HG03280 (cell line): ENCODE measurements at regions not wholly inside any gene's neighbourhood (a gene's known extent, or its start where the extent isn't known, plus 50 kb on each side); places are given as distances from the start of the nearest gene placed in this dataset.
A peak's percentile ranks its signal among the peaks of the same experiment; 100 is the strongest.
"Not testable (repeated sequence)": the region's sequence is repeated elsewhere in the genome, so short reads cannot be mapped to it uniquely, and the experiment has no call there.

Source experiments
- ATAC-seq: cut with Tn5 transposase; IDR thresholded peaks from one replicate; pipeline ENCODE4 v1.9.1; 2021; ENCODE audit warnings: mild to moderate bottlenecking, moderate library complexity; ENCODE audit not compliant: unreplicated experiment

DNA sequence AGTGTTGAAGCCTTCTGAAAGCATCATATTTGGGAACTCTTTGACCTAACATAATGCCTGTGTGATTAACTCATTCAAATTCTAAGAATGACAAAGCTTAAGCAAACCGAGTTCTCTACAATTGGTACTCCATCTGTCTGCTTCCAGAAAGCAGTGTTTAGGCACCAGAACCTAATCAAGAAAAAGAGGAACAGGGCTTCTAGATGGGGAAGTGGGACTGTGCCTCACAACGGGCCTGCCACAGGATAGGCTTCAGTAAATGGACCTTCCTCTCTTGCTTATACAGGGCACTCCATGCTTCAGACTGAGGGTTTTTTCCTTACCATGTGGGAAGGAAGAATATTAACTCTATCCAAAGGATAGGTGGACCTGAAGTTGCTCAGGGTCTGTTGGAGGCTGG, 808.1 kb downstream of the XPNPEP1 start:
- no peak for ATAC-seq

DNA sequence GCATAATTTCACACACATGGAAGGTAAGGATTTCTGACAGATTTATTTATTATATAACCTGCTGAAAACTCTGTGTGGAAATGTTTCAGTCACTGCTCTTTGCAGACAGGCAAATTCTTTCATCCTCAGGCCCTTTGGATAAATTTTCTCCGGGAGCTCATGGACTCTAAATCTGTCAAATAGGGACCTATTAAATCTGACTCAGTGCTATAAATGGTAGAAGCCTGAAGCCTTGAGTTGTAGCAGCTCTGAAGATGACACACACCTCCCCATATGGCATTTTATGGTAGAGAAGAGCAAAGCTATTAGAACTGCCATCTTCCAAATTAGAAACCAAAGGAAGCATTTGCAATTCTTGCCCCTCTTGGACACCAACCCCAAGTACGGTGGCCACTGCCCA, 808.7 kb downstream of the XPNPEP1 start:
- no peak for ATAC-seq

DNA sequence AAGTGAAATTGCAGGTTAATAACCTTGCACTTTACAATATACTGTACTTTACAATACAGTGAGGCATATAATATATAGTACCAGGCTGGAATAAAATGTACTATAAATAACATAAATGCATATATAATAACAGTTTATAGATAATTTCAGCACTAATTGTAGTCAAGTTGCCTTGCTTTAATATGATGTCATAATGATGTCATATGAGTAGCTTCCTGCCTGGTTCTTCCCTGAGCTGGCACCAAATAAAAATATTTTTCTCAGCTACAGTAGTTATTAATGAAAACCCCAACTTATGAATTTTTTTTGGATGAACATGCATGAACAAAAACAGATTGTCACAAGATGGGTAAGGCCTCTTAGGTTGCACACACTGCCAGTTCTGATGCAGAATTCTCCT, 816.7 kb downstream of the XPNPEP1 start:
- ATAC-seq: no peak

DNA sequence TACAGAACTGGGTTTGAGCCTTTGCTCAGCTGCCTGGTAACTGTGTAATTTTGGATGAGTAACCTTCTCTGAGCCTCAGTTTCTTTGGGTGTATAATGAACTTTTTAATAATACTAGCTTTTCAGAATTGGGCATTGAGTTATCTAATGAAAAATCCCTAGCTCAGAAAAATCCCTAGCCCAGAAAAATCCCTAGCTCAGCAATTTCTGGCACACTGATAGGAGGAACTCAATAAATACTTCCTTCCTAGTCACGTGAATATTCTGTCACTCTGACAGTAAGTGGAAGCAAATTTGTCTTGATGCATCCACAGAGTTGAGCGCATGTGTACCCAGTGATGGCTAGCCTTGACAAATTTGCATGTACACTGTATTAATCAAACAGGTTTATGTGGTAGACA, 817.6 kb downstream of the XPNPEP1 start:
- ATAC-seq: no peak

DNA sequence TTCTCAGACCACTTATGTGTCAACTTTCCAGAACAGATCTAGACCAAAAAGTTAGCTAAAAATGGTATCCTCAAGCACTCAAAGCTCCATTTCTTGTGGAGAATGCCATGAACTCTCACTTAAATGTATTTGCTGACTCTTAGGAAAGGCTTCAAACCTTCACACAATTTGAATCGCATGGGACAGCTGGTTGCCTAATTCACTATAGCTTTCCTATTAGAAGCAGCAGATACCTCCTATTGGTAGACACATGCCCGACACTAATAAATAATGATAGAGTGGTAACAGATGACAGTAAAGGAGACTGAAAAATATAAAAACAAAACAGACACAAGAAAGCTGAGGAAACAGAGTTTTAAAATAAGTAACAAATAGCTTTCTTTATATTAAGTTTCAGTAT, 818.5 kb downstream of the XPNPEP1 start:
- ATAC-seq: no peak

DNA sequence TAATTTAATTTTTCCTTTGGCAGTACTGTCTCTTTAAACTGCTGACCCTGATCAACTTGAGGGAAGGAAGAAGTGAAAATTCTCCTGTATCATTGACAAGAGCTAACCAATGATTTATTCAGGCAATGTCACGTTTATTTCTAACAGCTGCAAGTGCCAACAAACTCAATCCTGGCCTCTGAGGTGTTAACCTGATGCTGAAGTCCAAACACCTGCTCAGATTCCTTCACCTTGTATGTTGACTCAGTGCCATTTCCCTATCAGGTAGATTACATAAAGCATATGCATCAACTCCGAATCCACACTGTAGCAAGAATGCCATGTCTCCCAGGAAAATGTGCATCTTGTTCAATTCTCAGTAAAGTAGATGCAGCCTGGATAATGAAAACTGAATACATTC, 820.0 kb downstream of the XPNPEP1 start:
- no peak for ATAC-seq

DNA sequence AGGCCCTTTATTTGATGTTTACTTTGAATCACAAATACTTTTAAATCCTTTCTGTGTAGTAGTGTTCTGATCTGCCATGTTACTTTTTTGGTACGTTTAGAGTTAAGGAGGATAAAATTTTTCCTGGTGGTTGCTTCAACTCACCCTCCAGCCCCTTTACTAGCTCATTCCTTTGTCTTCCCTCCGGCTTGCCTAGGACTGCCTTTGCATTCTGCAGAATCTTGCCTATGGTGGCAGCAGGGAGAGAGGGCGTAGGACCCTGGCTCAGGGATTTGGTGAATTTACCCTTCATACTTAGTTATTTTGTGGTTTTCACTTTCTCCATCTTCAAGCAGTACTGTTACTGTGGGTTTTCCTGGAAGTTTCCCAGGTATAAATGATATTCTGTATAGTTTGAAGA, 833.5 kb downstream of the XPNPEP1 start:
- no peak for ATAC-seq

DNA sequence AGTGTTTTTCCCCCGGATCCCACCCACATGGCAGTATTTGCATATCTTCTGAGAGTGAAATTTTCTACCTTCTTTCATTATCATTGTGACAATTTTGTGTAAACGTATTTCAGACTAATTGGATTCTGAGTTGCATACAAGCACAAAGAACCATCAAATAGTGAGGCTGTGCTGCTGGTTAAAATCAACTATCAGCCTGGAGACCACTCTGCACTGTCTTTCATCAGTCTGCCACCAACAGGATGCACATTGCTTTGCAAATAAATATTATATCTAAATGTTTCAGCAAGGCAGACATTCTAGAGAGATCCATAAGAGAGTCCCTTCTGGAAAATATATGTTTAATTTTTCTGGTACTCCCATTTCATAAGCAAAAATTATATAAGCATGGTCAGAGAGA, 851.8 kb downstream of the XPNPEP1 start:
- no peak for ATAC-seq

DNA sequence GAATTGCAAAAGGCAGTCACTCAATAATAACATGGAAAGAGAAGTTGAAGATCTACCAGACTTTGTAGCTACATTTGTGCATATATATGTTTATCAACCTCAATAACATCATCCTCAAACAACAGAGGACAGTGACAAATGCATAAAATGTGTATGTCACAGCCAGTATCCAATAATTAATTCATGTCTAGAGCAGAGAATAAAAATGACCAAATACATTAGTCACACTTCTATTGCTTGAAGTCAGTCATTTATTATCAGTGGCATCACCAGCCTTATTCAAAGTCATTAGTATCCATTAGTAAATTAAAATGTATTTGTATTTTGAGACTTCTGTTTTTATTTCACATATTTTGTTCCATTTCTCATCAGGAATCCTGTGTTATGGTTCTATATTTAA, 852.8 kb downstream of the XPNPEP1 start:
- no peak for ATAC-seq

DNA sequence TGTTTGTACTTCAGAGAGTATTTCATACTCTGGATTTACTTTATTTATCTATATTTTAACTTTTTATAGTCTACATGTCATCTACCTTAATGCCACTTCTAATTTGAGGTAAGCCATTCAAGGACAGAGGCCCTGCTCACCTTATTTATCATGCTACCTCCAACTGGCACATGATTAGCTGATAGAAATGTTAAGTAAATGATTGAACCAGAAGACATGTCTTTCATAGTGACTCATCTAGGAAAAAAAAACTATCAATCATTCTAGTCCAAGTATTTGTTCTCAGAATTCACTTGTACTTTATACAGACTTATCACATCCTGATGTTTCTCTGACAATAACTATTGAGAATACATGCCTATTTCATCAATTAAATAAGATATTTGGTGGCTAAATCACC, 856.3 kb downstream of the XPNPEP1 start:
- ATAC-seq: no peak

DNA sequence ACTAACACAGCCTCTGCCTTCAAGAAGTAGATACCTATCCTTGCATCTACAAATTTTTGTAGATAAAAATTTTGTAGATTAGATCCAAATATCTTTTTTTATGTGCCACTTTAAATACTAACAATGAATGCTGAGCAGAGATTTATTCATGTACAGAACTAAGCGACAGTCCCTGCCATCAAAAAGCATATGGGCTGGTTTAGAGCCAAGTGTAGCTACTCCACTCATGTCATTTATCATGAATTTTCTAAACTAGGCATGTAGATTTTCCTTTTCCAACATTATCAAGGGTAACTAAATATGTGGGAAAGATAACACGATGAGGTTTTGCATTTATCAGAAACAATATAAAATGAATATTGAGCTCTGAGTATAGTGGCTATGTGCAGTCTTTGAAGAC, 857.5 kb downstream of the XPNPEP1 start:
- no peak for ATAC-seq

DNA sequence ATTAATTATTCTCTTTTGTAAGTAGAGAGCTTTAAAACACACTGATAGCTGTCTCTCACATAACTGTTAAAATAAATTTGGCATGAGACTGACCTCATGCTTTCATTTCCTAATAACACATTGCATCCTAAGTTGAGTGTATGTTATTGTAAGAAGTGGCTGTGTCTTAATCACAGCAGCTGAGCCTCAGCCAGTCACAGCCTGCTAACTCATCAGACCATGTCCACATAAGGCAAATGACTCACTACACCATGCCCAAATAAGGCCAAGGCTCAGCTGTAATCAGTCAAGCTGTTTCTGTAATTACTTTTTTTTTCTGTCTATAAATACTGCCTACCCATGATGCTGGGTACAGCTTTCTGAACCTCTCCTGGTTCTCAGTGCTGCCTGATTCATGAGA, 860.9 kb downstream of the XPNPEP1 start:
- ATAC-seq: peak; percentile 65

DNA sequence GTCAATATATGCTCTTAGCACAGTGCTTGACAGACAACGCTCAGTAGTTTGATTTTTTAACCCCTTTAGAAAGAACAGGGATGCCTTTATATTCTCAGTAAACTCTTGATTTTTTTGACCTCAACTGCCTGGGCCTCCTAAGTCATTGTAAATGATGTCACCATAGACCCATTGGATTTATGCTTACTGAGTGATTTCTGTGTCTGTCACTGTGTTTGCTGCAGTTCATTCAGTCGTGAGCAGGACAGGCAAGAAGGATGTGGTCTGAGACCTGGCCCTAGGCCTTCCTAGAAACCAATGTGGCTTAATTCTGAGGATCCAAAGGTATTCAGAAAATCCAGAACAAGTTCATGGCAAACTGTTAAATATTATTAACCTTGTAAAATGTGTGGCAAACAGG, 868.1 kb downstream of the XPNPEP1 start:
- ATAC-seq: no peak

DNA sequence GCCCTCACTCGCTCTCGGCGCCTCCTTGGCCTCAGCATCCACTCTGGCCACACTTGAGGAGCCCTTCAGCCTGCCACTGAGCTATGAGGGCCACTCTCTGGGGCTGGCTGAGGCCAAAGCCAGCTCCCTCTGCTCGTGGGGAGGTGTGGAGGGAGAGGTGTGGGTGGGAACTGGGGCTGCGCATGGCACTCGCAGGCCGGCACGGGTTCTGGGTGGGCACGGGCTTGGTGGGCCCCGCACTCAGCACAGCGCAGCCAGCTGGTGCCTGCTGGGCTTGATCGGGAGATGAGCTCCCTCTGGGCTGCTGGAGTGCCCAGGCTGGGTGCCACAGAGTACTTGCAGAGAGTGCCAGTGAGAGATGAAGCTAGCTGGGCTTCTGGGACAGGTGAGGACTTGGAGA, 875.5 kb downstream of the XPNPEP1 start:
- no peak for ATAC-seq

DNA sequence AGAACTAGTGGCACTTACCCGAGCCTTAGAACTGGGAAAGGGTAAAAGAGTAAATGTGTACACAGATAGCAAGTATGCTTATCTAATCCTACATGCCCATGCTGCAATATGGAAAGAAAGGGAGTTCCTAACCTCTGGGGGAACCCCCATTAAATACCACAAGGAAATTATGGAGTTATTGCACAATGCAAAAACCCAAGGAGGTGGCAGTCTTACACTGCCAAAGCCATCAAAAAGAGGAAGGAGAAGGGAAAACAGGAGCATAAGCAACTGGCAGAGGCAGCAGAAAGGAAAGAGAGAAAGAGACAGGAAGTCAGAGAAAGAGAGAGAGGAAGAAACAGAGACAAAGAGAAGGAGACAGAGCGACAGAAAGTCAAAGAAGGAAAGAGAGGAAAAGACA, 876.9 kb downstream of the XPNPEP1 start:
- not testable (repeated sequence) for ATAC-seq

DNA sequence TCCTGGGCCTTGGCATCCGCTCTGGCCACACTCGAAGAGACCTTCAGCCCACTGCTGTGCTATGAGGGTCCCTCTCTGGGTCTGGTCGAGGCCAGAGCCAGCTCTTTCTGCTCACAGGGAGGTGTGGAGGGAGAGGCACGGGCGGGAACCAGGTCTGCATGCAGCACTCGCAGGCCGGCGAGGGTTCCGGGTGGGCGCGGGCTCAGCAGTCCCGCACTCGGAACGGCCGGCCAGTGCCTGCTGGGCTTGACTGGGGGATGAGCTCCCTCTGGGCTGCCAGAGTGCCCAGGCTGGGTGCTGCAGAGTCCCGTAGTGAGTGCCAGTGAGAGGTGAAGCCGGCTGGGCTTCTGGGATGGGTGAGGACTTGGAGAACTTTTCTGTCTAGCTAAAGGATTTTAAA, 882.7 kb downstream of the XPNPEP1 start:
- no peak for ATAC-seq

DNA sequence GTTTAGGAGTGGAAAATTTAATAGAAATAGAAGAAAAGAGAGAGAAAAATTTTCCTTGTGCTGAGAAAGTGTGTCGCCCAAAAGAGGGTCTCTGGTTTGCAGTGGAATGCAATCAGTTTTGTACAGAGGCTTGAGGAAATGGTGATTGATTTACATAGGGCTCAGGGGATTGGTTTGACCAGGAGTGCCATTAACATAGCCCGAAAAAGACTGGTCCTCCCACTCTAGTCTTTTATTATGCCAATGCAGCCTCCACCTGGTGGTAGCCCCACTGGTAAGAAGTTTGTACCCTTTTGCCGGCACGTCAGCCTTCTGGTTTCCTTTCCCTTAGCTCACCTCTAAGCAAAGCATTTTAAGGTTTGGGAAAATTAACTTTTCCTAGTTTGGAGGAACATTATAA, 885.3 kb downstream of the XPNPEP1 start:
- no peak for ATAC-seq

DNA sequence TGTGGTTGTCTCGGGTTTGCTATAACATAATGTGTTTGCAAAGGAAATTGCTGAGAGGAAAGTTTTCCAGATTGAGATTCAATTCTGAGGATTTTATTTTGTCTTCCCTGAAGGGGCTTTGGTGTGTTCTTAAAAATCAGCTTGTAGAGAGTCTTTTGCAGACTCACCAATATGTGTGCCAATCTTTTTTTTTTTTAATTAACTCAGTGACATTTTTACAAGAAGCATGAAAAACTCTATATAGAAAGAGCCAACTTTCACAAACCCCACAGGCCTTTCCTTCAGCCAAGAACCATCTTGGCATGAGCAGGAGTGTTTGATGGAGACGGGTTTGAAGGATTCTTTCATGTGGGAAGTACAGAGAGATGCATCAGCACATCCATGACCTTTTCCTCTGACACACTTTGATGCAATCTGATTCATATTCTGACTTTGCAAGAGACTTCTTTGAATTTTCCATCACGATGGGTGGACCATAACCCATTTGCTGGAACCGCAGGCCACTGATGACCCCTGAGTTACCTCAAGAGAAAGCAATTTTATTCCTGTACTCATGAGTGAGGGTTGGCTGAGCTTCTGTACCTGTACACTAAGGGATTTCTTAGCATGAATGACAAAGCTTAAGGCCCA, 892.6 kb downstream of the XPNPEP1 start:
- ATAC-seq: no peak

DNA sequence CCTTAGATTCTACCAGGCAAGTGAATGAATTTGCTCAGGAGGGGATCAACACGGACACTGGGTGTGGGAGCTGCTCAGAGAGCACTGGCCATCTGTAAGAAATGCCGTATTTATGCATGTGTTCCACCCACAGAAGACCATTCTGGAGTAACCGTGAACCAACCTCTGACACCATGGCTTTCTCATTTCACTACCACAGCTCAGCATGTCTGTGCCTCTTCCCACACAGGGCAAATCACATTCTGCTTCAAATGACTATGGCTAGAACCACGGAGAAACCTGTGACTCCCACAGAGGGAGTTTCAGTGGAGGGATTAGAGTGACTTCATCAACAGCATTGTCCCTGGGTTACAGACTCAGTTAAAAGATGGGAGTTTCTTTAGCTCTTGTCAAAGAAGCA, 893.4 kb downstream of the XPNPEP1 start:
- no peak for ATAC-seq

DNA sequence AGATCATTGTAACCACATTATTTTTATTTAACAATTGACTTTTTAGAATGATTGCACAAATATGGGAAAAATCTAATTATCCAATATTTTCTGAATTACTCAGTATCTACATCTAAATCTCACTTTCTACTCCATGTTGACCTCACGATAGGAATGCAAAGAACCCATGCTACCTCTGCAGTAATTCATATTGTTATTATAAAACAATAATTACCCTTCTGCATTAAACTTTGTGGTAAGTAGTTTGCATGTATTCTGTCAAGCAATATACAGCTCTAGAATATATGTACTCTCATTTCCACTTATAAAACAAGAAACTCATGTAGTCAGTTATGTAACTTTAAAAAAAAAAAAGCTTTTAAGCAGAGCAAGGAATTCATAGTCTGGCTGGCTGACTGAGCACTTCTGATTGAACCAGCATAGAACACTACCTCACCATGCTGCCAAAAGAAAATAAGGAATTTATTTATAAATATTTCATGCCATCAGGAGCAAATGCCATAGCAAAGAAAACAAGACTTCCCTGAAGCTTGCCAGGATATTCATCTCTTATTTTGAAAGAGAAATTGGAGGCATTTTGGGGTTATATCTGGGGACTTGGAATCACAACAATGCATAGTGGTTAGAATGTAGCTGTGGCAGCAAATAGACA, 895.7 kb downstream of the XPNPEP1 start:
- no peak for ATAC-seq

DNA sequence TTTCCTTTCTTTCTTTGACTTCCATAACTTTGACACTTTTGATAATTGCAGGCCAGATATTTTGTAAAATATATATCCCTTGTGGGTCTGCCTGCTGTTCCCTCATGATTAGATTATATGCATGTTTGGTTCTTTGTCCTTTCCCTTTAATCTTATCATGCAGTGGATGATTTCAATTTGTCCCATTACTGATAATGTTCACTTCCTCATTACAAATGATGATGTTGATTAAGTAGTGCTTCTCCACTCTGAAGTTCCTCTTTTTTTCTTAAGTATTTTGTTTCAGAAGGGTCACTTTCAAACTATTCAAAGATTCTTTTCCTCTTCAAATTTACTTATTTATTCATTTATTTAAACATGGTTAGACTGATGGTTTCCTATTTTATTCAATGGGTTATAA, 898.1 kb downstream of the XPNPEP1 start:
- ATAC-seq: no peak

DNA sequence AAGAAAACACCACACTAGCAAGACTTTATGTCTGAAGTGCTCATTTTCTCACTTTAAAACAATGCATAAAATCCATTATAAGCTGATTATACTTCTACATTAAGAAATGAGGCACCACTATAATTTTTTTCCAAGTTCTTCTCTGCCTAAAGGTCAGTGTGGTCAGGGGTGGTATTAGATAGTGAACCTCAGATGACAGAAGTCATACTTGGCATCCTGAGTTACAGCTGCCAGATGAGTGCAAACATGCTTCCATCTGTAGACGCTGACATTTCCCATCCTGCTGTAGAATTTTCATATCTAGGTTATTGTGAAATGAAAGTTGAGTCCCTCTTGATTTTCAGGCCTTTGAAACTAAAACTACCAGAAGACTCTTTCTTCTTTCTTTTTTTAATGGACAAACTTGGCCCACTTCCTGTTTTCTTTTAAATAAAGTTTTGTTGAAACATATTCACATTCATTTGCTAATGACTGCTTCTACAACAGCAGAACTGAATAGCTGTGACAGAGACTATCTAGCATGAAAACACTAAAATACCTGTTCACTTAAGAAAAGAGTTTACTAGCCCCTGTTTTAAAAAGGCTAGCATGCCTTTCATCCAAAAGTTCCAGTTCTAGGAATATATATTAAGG, 900.8 kb downstream of the XPNPEP1 start:
- no peak for ATAC-seq

DNA sequence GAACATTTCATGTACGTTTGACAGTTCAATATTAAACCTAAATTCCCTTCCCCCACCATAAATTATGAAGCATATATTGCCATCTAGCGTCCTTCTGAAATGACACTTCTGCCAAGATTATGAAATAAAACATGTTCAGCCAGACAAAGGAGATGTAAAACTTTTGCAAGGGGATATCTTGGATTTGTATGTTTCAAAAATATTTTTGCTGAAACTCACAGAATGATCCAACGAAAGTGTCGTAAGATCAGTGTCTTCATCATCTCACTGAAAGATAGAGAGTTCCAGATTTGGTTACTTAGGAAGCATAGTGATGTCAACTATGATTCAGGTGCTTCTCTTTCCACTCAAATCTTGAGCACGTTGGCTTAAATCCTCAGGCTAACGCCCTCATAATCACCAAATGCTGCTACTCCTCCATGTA, 904.3 kb downstream of the XPNPEP1 start:
- no peak for ATAC-seq
